Keratinocyte (primary cell): ENCODE measurements at regions not wholly inside any gene's neighbourhood (a gene's known extent, or its start where the extent isn't known, plus 50 kb on each side); places are given as distances from the start of the nearest gene placed in this dataset.

Experiments used
- DNase-seq: peaks from one replicate; pipeline ENCODE4 v3.0.0-alpha.2; 2011; ENCODE audit warnings: low read depth, missing footprints, low spot score
- FAIRE-seq: peaks from 2 replicates; lab custom pipeline; 2011; peaks lifted over from hg19 to GRCh38; lab: Jason Lieb, UNC
- H2AFZ ChIP-seq: 2 replicates; pipeline ENCODE4 v1.6.0; 2012; ENCODE audit warnings: low read length, control low read depth, inconsistent platforms; ENCODE audit not compliant: control insufficient read depth
- H3K27ac ChIP-seq: 2 replicates; pipeline ENCODE4 v1.5.1; 2011; ENCODE audit warnings: low read length; ENCODE audit not compliant: control insufficient read depth, insufficient read depth
- H3K27me3 ChIP-seq: 3 replicates; pipeline ENCODE4 v1.6.0; 2011; ENCODE audit warnings: low read length; ENCODE audit not compliant: control insufficient read depth, insufficient read depth; ENCODE audit errors: extremely low read depth
- H3K36me3 ChIP-seq, 2 experiments: 2 replicates in 1 of 2; 3 replicates in 1 of 2; pipeline ENCODE4 v1.5.1; 2011; ENCODE audit warnings: low read length in 2 of 2, mild to moderate bottlenecking in 1 of 2; ENCODE audit not compliant: control insufficient read depth in 2 of 2, insufficient read depth in 2 of 2; ENCODE audit errors: extremely low read depth in 1 of 2
- H3K4me1 ChIP-seq: 3 replicates; pipeline ENCODE4 v1.5.1; 2011; ENCODE audit warnings: low read length; ENCODE audit not compliant: control insufficient read depth, insufficient read depth; ENCODE audit errors: extremely low read depth
- H3K4me2 ChIP-seq: 3 replicates; pipeline ENCODE4 v1.6.0; 2011; ENCODE audit warnings: low read depth, low read length; ENCODE audit not compliant: control insufficient read depth, insufficient read depth; ENCODE audit errors: extremely low read depth
- H3K4me3 ChIP-seq, 3 experiments: fragments of 200-600 bp in 1 of 3; sonication (generic) in 1 of 3; 2 replicates in 2 of 3; 3 replicates in 1 of 3; pipeline ENCODE4 v1.5.1; 2011 to 2016; ENCODE audit warnings: low read length in 3 of 3, mild to moderate bottlenecking in 3 of 3, control low read depth in 2 of 3, inconsistent platforms in 1 of 3, low read depth in 1 of 3, mixed read lengths in 1 of 3, mixed run types in 1 of 3, moderate library complexity in 1 of 3; ENCODE audit not compliant: control insufficient read depth in 2 of 3, insufficient read depth in 2 of 3; ENCODE audit errors: extremely low read depth in 1 of 3
- H3K79me2 ChIP-seq: 2 replicates; pipeline ENCODE4 v1.6.0; 2012; ENCODE audit warnings: low read length; ENCODE audit not compliant: control insufficient read depth, insufficient read depth
- H3K9ac ChIP-seq: 3 replicates; pipeline ENCODE4 v1.6.0; 2011; ENCODE audit warnings: low read length; ENCODE audit not compliant: control insufficient read depth, insufficient read depth; ENCODE audit errors: extremely low read depth
- H3K9me1 ChIP-seq: 3 replicates; pipeline ENCODE4 v1.6.0; 2011; ENCODE audit warnings: low read length; ENCODE audit not compliant: control insufficient read depth, insufficient read depth; ENCODE audit errors: extremely low read depth
- H3K9me3 ChIP-seq: 2 replicates; pipeline ENCODE4 v1.5.1; 2012; ENCODE audit warnings: low read depth, low read length; ENCODE audit not compliant: control insufficient read depth
- H4K20me1 ChIP-seq: 3 replicates; pipeline ENCODE4 v1.6.0; 2011; ENCODE audit warnings: low read length; ENCODE audit not compliant: control insufficient read depth, insufficient read depth; ENCODE audit errors: extremely low read depth
- EZH2 ChIP-seq: IDR thresholded peaks from one replicate; pipeline ENCODE4 v1.6.1; 2012; ENCODE audit warnings: inconsistent platforms, mild to moderate bottlenecking, low read length, moderate library complexity
- dilution Hi-C: fragments of 300-500 bp; cut with MboI; formaldehyde crosslinking; loops from one replicate; pipeline ENCODE4 v1.7.0; 2020; ENCODE audit warnings: low sequenced_read_pairs; ENCODE audit not compliant: extremely low pct_ligation_motif_present
- TF ChIP-seq, protein P1 (sequence below), 3 experiments: IDR thresholded peaks in 1 of 3; conservative IDR thresholded peaks in 1 of 3; optimal IDR thresholded peaks in 1 of 3; 2 replicates in 2 of 3; 3 replicates in 1 of 3; pipeline versions ENCODE3 to v1.5.1; 2011; ENCODE audit warnings: low read length in 3 of 3, mild to moderate bottlenecking in 3 of 3, moderate library complexity in 2 of 3, control low read depth in 1 of 3, inconsistent platforms in 1 of 3; ENCODE audit not compliant: insufficient read depth in 2 of 3; ENCODE audit errors: extremely low read depth in 1 of 3

DNA sequence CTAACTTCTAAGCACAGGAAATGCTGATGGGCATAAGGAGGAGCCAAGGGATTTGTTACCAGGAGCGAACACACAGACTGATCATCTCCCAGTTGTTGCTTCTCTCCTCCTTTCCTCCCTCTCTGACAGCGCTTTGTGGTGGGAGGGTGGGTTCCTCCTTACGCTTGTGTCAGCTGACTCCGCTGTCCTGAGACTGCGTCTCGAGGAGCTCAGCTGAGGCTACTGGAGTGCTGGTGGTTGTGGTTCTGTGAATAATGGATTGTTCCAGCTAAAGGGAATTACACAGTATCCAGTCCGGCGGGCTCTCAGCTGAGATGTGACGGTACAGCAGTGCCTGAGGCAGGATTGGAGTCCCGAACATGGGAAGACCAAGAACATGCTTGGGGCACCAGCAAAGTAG lies 113.4 kb downstream of the CTNND1 start:
- no peaks in the 10 kb centered on the region for H3K9me3 ChIP-seq
- FAIRE-seq: no peak
- no peaks in the 10 kb centered on the region for H3K9me1 ChIP-seq
- TF ChIP-seq EZH2: no peak
- TF ChIP-seq, protein P1, sequence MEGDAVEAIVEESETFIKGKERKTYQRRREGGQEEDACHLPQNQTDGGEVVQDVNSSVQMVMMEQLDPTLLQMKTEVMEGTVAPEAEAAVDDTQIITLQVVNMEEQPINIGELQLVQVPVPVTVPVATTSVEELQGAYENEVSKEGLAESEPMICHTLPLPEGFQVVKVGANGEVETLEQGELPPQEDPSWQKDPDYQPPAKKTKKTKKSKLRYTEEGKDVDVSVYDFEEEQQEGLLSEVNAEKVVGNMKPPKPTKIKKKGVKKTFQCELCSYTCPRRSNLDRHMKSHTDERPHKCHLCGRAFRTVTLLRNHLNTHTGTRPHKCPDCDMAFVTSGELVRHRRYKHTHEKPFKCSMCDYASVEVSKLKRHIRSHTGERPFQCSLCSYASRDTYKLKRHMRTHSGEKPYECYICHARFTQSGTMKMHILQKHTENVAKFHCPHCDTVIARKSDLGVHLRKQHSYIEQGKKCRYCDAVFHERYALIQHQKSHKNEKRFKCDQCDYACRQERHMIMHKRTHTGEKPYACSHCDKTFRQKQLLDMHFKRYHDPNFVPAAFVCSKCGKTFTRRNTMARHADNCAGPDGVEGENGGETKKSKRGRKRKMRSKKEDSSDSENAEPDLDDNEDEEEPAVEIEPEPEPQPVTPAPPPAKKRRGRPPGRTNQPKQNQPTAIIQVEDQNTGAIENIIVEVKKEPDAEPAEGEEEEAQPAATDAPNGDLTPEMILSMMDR (optimal IDR thresholded peaks at IDR 0.05 in 1 of 3, IDR thresholded peaks at IDR 0.05 in 1 of 3, conservative IDR thresholded peaks at IDR 0.05 in 1 of 3; ENCODE audit: extremely low read depth in 1 of 3, insufficient read depth in 2 of 3, low read length in 3 of 3): no peak
- dilution Hi-C loops: no loop called here
- H2AFZ ChIP-seq: no peak overlapping the region
- H3K4me1 ChIP-seq: no peaks in the 10 kb centered on the region
- no peak overlapping the region for H3K9ac ChIP-seq
- DNase-seq: no peak
- H3K4me3 ChIP-seq: no peak overlapping the region
- no peaks in the 10 kb centered on the region for H3K79me2 ChIP-seq
- no peaks in the 10 kb centered on the region for H4K20me1 ChIP-seq
- H3K27me3 ChIP-seq: no peaks in the 10 kb centered on the region
- H3K27ac ChIP-seq: no peak overlapping the region
- H3K36me3 ChIP-seq: no peaks in the 10 kb centered on the region
- H3K4me2 ChIP-seq: no peak overlapping the region

DNA sequence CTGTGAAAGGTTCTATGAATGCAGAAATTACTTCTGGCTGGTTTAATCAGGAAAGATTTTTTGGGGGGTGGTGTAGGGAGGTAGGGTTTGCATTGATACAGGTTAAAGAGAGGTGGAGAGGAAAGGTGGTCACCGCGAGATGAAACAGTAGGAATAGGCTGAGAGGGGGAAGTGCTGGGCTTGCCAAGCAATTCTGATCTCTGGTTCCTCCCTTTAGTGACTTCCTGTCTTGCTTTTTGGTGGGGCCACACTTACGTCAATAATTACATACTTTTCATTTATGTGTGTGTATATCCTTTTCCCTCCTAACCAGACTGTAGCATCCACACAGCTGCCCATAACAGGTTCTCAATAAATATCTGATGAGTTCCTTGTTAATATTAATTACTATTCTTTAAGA lies 120.0 kb downstream of the CTNND1 start:
- Histone ChIP-seq H3K27ac (no peak overlapping the region), H2AFZ (no peak overlapping the region)
- dilution Hi-C loops: no loop called here

More for the DNA sequence above, 120.0 kb downstream of the CTNND1 start:
- no peak overlapping the region for H3K4me2 ChIP-seq
- TF ChIP-seq, protein P1 (optimal IDR thresholded peaks at IDR 0.05 in 1 of 3, IDR thresholded peaks at IDR 0.05 in 1 of 3, conservative IDR thresholded peaks at IDR 0.05 in 1 of 3; ENCODE audit: extremely low read depth in 1 of 3, insufficient read depth in 2 of 3, low read length in 3 of 3): no peak
- TF ChIP-seq EZH2: no peak
- no peaks in the 10 kb centered on the region for H3K4me1 ChIP-seq
- H3K27me3 ChIP-seq: no peaks in the 10 kb centered on the region
- H3K36me3 ChIP-seq: no peaks in the 10 kb centered on the region
- H4K20me1 ChIP-seq: no peaks in the 10 kb centered on the region
- no peaks in the 10 kb centered on the region for H3K9me1 ChIP-seq
- FAIRE-seq (no peak), DNase-seq (no peak)
- H3K4me3 ChIP-seq: no peak overlapping the region
- no peaks in the 10 kb centered on the region for H3K9me3 ChIP-seq
- H3K9ac ChIP-seq: no peak overlapping the region
- H3K79me2 ChIP-seq: no peaks in the 10 kb centered on the region
